Endothelial cell of umbilical vein (primary cell): ENCODE measurements at regions not wholly inside any gene's neighbourhood (a gene's known extent, or its start where the extent isn't known, plus 50 kb on each side); places are given as distances from the start of the nearest gene placed in this dataset.

Experiments used
- BruUV-seq: library from RNA; stranded (reverse); fragments of 400-500 nt; replicated peaks from 2 replicates; lab custom pipeline; 2021; lab: Mats Ljungman, UMichigan
- CTCF ChIA-PET: fragments of 300-600, 350-600 bp; sonication (Branson Sonifier 250); formaldehyde crosslinking; loops from one replicate; lab custom pipeline; 2021; ENCODE audit warnings: antibody characterized with exemption, inconsistent platforms; lab: Charles Lee
- POLR2A ChIA-PET: fragments of 300-600, 350-600 bp; sonication (Branson Sonifier 250); formaldehyde crosslinking; loops from one replicate; lab custom pipeline; 2021; ENCODE audit warnings: antibody characterized with exemption, inconsistent platforms; lab: Charles Lee
- DNase-seq: peaks from one replicate; pipeline ENCODE4 v3.0.0-alpha.2; 2011; ENCODE audit warnings: low read depth, low spot score
- FAIRE-seq: peaks from 2 replicates; lab custom pipeline; 2011; peaks lifted over from hg19 to GRCh38; lab: Jason Lieb, UNC
- H2AFZ ChIP-seq: 2 replicates; pipeline ENCODE4 v1.6.0; 2012; ENCODE audit warnings: low read depth, low read length, control low read depth, inconsistent platforms
- H3K27ac ChIP-seq: 2 replicates; pipeline ENCODE4 v1.5.1; 2011; ENCODE audit warnings: low read depth, mild to moderate bottlenecking, control low read depth, low read length, moderate library complexity; ENCODE audit not compliant: insufficient read depth
- H3K27me3 ChIP-seq, 2 experiments: 2 replicates each; pipeline versions ENCODE4 v1.6.0 to v1.6.1; 2011; ENCODE audit warnings: low read length in 2 of 2, mixed read lengths in 1 of 2; ENCODE audit not compliant: control insufficient read depth in 2 of 2, insufficient read depth in 2 of 2
- H3K36me3 ChIP-seq, 2 experiments: 2 replicates in 1 of 2; 3 replicates in 1 of 2; pipeline ENCODE4 v1.5.1; 2011; ENCODE audit warnings: low read length in 2 of 2, mild to moderate bottlenecking in 1 of 2, moderate library complexity in 1 of 2; ENCODE audit not compliant: control insufficient read depth in 2 of 2, insufficient read depth in 2 of 2; ENCODE audit errors: extremely low read depth in 1 of 2
- H3K4me1 ChIP-seq: 3 replicates; pipeline ENCODE4 v1.5.1; 2011; ENCODE audit warnings: mild to moderate bottlenecking, low read length; ENCODE audit not compliant: control insufficient read depth, insufficient read depth; ENCODE audit errors: extremely low read depth
- H3K4me2 ChIP-seq: 2 replicates; pipeline ENCODE4 v1.6.1; 2011; ENCODE audit warnings: low read length, control low read depth, mixed read lengths; ENCODE audit not compliant: insufficient read depth
- H3K4me3 ChIP-seq, 3 experiments: fragments of 200-600 bp in 1 of 3; sonication (generic), shearing (Covaris generic) in 1 of 3; replicated peaks in 1 of 3; 2 replicates each; pipeline ENCODE4 v1.5.1; 2011 to 2016; ENCODE audit warnings: control low read depth in 3 of 3, low read length in 3 of 3, mild to moderate bottlenecking in 2 of 3, inconsistent platforms in 1 of 3, low read depth in 1 of 3, moderate library complexity in 1 of 3; ENCODE audit not compliant: insufficient read depth in 1 of 3
- H3K79me2 ChIP-seq: 2 replicates; pipeline ENCODE4 v1.6.0; 2012; ENCODE audit warnings: low read length, inconsistent platforms; ENCODE audit not compliant: control insufficient read depth, insufficient read depth
- H3K9ac ChIP-seq: replicated peaks from 2 replicates; pipeline ENCODE3; 2011; ENCODE audit warnings: low read length, control low read depth; ENCODE audit not compliant: insufficient read depth; ENCODE audit errors: extremely low read depth
- H3K9me1 ChIP-seq: replicated peaks from 3 replicates; pipeline ENCODE4 v1.6.0; 2011; ENCODE audit warnings: mild to moderate bottlenecking, low read length; ENCODE audit not compliant: control insufficient read depth, insufficient read depth; ENCODE audit errors: extremely low read depth
- H3K9me3 ChIP-seq: replicated peaks from 2 replicates; pipeline ENCODE4 v1.5.1; 2012; ENCODE audit warnings: low read length, inconsistent platforms; ENCODE audit not compliant: control insufficient read depth, insufficient read depth
- H4K20me1 ChIP-seq: replicated peaks from 2 replicates; pipeline ENCODE3; 2011; ENCODE audit warnings: mild to moderate bottlenecking, low read length; ENCODE audit not compliant: control insufficient read depth, insufficient read depth; ENCODE audit errors: extremely low read depth
- CTCF ChIP-seq, 2 donors: IDR thresholded peaks; 1 replicate in 1 of 2; 2 replicates in 1 of 2; pipeline ENCODE4 v1.5.1; 2011; ENCODE audit warnings: low read length in 2 of 2, mild to moderate bottlenecking in 2 of 2, moderate library complexity in 2 of 2, control low read depth in 1 of 2, inconsistent platforms in 1 of 2, low read depth in 1 of 2; ENCODE audit not compliant: insufficient read depth in 1 of 2; ENCODE audit errors: extremely low read depth in 1 of 2
- EZH2 ChIP-seq: IDR thresholded peaks from 2 replicates; pipeline ENCODE4 v1.6.1; 2012; ENCODE audit warnings: borderline replicate concordance, low read depth, mild to moderate bottlenecking, moderate library complexity, low read length, inconsistent platforms; ENCODE audit not compliant: severe bottlenecking
- FOS ChIP-seq: IDR thresholded peaks from 2 replicates; pipeline ENCODE4 v1.6.1; 2011; ENCODE audit warnings: mild to moderate bottlenecking, low read length, moderate library complexity, borderline replicate concordance; ENCODE audit not compliant: insufficient read depth
- GATA2 ChIP-seq: IDR thresholded peaks from 2 replicates; pipeline ENCODE4 v1.7.0; 2011; ENCODE audit warnings: low read depth, mild to moderate bottlenecking, moderate library complexity, mixed read lengths, low read length; ENCODE audit not compliant: insufficient read length, insufficient read depth
- JUN ChIP-seq: IDR thresholded peaks from 2 replicates; pipeline ENCODE4 v1.6.1; 2011; ENCODE audit warnings: borderline replicate concordance, low read depth; ENCODE audit not compliant: insufficient read length, insufficient read depth
- MAX ChIP-seq: IDR thresholded peaks from 2 replicates; pipeline ENCODE4 v1.6.1; 2011; ENCODE audit not compliant: insufficient read depth, insufficient read length
- MYC ChIP-seq: IDR thresholded peaks from one replicate; pipeline ENCODE4 v1.6.1; 2011; ENCODE audit warnings: mild to moderate bottlenecking, low read depth, low read length
- POLR2A ChIP-seq: IDR thresholded peaks from 2 replicates; pipeline ENCODE4 v1.6.1; 2012; ENCODE audit warnings: low read depth, mild to moderate bottlenecking, control low read depth, low read length
- POLR2AphosphoS5 ChIP-seq: IDR thresholded peaks from 2 replicates; pipeline ENCODE4 v1.6.1; 2012; ENCODE audit warnings: low read depth, mild to moderate bottlenecking, control low read depth, low read length, moderate library complexity; ENCODE audit not compliant: insufficient read depth
- dilution Hi-C: fragments of 300-500 bp; cut with MboI; formaldehyde crosslinking; loops from one replicate; pipeline ENCODE4 v1.15.0; 2019; ENCODE audit warnings: low sequenced_read_pairs; ENCODE audit not compliant: extremely low pct_ligation_motif_present
- intact Hi-C: fragments of 100-400 bp; cut with micrococcal nuclease; formaldehyde crosslinking; loops from one replicate; pipeline ENCODE4 v1.10.0; 2022

GRCh38 chr15:95400428-95400827, 930.1 kb upstream of the NR2F2 start:
- no peaks in the 10 kb centered on the region for H3K9me1 ChIP-seq
- H3K27ac ChIP-seq, result no peak overlapping the region
- H3K4me2 ChIP-seq, result no peak overlapping the region
- no peaks in the 10 kb centered on the region for H3K9me3 ChIP-seq
- H3K36me3 ChIP-seq, result no peaks in the 10 kb centered on the region
- no peaks in the 10 kb centered on the region for H3K27me3 ChIP-seq
- H3K4me3 ChIP-seq, result no peak overlapping the region
- dilution Hi-C loops, result no loop called here
- no peak for DNase-seq
- BruUV-seq, result no TSS peak
- ChIA-PET POLR2A (no interaction called here), CTCF (no interaction called here)
- no peaks in the 10 kb centered on the region for H4K20me1 ChIP-seq
- H2AFZ ChIP-seq, result peak overlapping the region; percentile 23
- FAIRE-seq, result no peak
- H3K9ac ChIP-seq, result no peak overlapping the region
- H3K79me2 ChIP-seq, result no peaks in the 10 kb centered on the region
- intact Hi-C loops, result no loop called here
- H3K4me1 ChIP-seq, result peaks cover 5% of the 10 kb centered on the region
- no peak for TF ChIP-seq MYC
- no peak for TF ChIP-seq MAX
- TF ChIP-seq POLR2AphosphoS5, result no peak
- TF ChIP-seq EZH2, result no peak
- no peak for TF ChIP-seq CTCF (IDR thresholded peaks at IDR 0.05; ENCODE audit: extremely low read depth in 1 of 2, insufficient read depth in 1 of 2, low read depth in 1 of 2, low read length in 2 of 2)
- TF ChIP-seq POLR2A, result no peak
- TF ChIP-seq GATA2, result no peak
- no peak for TF ChIP-seq FOS
- no peak for TF ChIP-seq JUN
